GM23338 (cell line): ENCODE measurements at regions not wholly inside any gene's neighbourhood (a gene's known extent, or its start where the extent isn't known, plus 50 kb on each side); places are given as distances from the start of the nearest gene placed in this dataset.
A peak's percentile ranks its signal among the peaks of the same experiment; 100 is the strongest.

Source experiments
- ATAC-seq: fragments of 200-7000 bp; cut with Tn5 transposase; 3 replicates; pipeline ENCODE4 v1.9.1; 2020
- DNase-seq: peaks from one replicate; pipeline ENCODE4 v3.0.0-alpha.2; 2015; ENCODE audit warnings: low spot score
- H2AFZ ChIP-seq: fragments of 200-600 bp; sonication (generic); 2 replicates; pipeline ENCODE4 v1.8.0; 2016; ENCODE audit warnings: antibody characterized with exemption, mild to moderate bottlenecking, moderate library complexity
- H3F3A ChIP-seq: fragments of 200-600 bp; sonication (generic); replicated peaks from 2 replicates; pipeline ENCODE4 v1.8.0; 2017; ENCODE audit warnings: antibody characterized with exemption, mixed run types, low read depth
- H3K27ac ChIP-seq: fragments of 200-600 bp; sonication (generic); 2 replicates; pipeline ENCODE4 v1.6.1; 2016; ENCODE audit warnings: low read depth
- H3K27me3 ChIP-seq: fragments of 200-600 bp; sonication (generic); 2 replicates; pipeline ENCODE4 v1.8.0; 2016; ENCODE audit warnings: mild to moderate bottlenecking, mixed run types, moderate library complexity; ENCODE audit not compliant: insufficient read depth
- H3K36me3 ChIP-seq: fragments of 200-600 bp; sonication (generic); 2 replicates; pipeline ENCODE4 v1.8.0; 2016; ENCODE audit warnings: mild to moderate bottlenecking; ENCODE audit not compliant: insufficient read depth
- H3K4me1 ChIP-seq: fragments of 200-600 bp; sonication (generic); 2 replicates; pipeline ENCODE4 v1.8.0; 2016; ENCODE audit warnings: mild to moderate bottlenecking, moderate library complexity; ENCODE audit not compliant: insufficient read depth
- H3K4me2 ChIP-seq: fragments of 200-600 bp; sonication (generic); 2 replicates; pipeline ENCODE4 v1.7.1; 2017; ENCODE audit warnings: mixed run types
- H3K4me3 ChIP-seq: fragments of 200-600 bp; sonication (generic); 2 replicates; pipeline ENCODE4 v1.6.1; 2016; ENCODE audit warnings: mixed run types
- H3K79me2 ChIP-seq: fragments of 200-600 bp; sonication (generic); replicated peaks from 2 replicates; pipeline ENCODE4 v1.8.0; 2017; ENCODE audit warnings: mild to moderate bottlenecking; ENCODE audit not compliant: insufficient read depth
- H3K9me2 ChIP-seq: fragments of 200-600 bp; sonication (generic); 2 replicates; pipeline ENCODE4 v1.8.0; 2017; ENCODE audit not compliant: insufficient read depth
- H4K20me1 ChIP-seq: fragments of 200-600 bp; sonication (generic); replicated peaks from 2 replicates; pipeline ENCODE4 v1.8.0; 2017; ENCODE audit warnings: mild to moderate bottlenecking; ENCODE audit not compliant: insufficient read depth
- H3K27ac Mint-ChIP-seq: 2 replicates; pipeline ENCODE4 v1.8.0; 2020; ENCODE audit warnings: inconsistent platforms, mild to moderate bottlenecking, moderate library complexity, mixed read lengths
- H3K27me3 Mint-ChIP-seq: 3 replicates; pipeline ENCODE4 v1.8.0; 2022; ENCODE audit warnings: low read depth, mild to moderate bottlenecking, moderate library complexity, mixed read lengths, inconsistent platforms; ENCODE audit not compliant: insufficient read depth, poor library complexity
- H3K36me3 Mint-ChIP-seq: 3 replicates; pipeline ENCODE4 v1.8.0; 2021; ENCODE audit warnings: low read depth, mild to moderate bottlenecking, inconsistent platforms, moderate library complexity, mixed read lengths
- H3K4me1 Mint-ChIP-seq: 3 replicates; pipeline ENCODE4 v1.8.0; 2020; ENCODE audit warnings: mild to moderate bottlenecking, inconsistent platforms, mixed read lengths
- H3K4me3 Mint-ChIP-seq: 3 replicates; pipeline ENCODE4 v1.8.0; 2021; ENCODE audit warnings: moderate library complexity, mild to moderate bottlenecking, inconsistent platforms, mixed read lengths
- H3K9me3 Mint-ChIP-seq: 3 replicates; pipeline ENCODE4 v1.8.0; 2020; ENCODE audit warnings: moderate library complexity, mild to moderate bottlenecking, inconsistent platforms, mixed read lengths
- CREB1 ChIP-seq: fragments of 250-450 bp; sonication (Bioruptor Pico); IDR thresholded peaks from 2 replicates; pipeline ENCODE4 v1.5.0; 2020; ENCODE audit warnings: low read depth, mild to moderate bottlenecking, moderate library complexity
- ETS1 ChIP-seq: IDR thresholded peaks from 2 replicates; pipeline ENCODE4 v1.6.1; 2016; ENCODE audit warnings: antibody characterized with exemption
- EZH2phosphoT487 ChIP-seq: fragments of 200-600 bp; sonication (generic); IDR thresholded peaks from one replicate; pipeline ENCODE4 v1.8.1; 2018; ENCODE audit warnings: antibody characterized with exemption; ENCODE audit not compliant: unreplicated experiment
- JUNB ChIP-seq: IDR thresholded peaks from one replicate; pipeline ENCODE4 v1.6.1; 2016; ENCODE audit warnings: antibody characterized with exemption; ENCODE audit not compliant: unreplicated experiment
- NANOG ChIP-seq: IDR thresholded peaks from 2 replicates; pipeline ENCODE4 v1.6.1; 2016; ENCODE audit warnings: antibody characterized with exemption, borderline replicate concordance
- POLR2AphosphoS5 ChIP-seq: IDR thresholded peaks from 2 replicates; pipeline ENCODE4 v1.6.1; 2016; ENCODE audit warnings: antibody characterized with exemption, low read depth
- REST ChIP-seq: IDR thresholded peaks from one replicate; pipeline ENCODE4 v1.6.1; 2018; ENCODE audit warnings: antibody characterized with exemption; ENCODE audit not compliant: unreplicated experiment
- STAT1 ChIP-seq: IDR thresholded peaks from one replicate; pipeline ENCODE4 v1.6.1; 2016; ENCODE audit warnings: antibody characterized with exemption; ENCODE audit not compliant: unreplicated experiment
- ZNF114 ChIP-seq: fragments of 250-450 bp; sonication (Bioruptor Pico); IDR thresholded peaks from 2 replicates; pipeline ENCODE4 v1.5.0; 2020; ENCODE audit warnings: mild to moderate bottlenecking, moderate library complexity
- ZNF331 ChIP-seq: fragments of 250-450 bp; sonication (Bioruptor Pico); IDR thresholded peaks from 2 replicates; pipeline ENCODE4 v1.5.0; 2020; ENCODE audit warnings: low read depth, mild to moderate bottlenecking, moderate library complexity

DNA sequence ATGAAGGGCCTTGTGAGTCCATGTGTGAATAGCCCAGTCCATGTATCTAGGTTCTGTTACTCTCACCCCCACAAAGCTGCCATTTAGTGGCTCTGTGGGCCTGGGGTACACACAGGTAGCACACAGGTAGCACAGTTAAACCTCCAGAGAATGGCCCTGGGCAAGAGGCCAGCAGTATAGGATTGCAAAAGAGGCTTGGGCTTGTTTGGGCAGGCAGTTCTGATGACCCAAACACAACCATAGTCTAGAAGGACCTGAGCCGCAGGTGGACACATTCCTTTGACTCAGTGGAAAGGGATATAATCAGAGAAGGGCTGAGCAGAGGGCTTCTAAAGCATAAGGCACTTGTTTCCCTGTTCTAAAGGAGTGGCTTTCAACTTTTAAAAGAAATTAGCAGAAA lies 326.8 kb upstream of the SGCD start:
- H3K4me3 Mint-ChIP-seq, result no peak overlapping the region

DNA sequence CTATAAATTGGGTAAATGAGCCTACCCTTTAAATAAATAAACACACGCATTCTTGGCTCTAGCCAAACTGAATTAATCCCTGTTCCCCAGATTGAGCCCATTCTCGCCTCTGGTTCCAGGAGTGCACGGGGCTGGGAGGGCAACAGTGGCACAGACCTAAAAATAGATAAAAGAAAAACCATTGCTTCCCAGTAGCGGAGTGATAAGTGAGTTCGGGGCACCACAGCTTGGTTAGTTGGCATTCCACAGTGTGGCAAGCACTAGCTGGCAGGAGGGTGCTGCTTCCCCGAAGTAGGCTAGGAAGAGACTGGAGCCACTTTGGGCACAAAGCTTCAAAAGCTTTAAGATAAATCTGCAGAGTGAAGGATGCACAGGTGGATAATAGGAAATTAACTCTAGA lies 322.2 kb upstream of the SGCD start:
- H3F3A ChIP-seq, result no peaks in the 10 kb centered on the region
- Mint-ChIP-seq H3K9me3 (no peaks in the 10 kb centered on the region; the same call in 2 of the 3 replicates), H3K4me3 (no peak overlapping the region), H3K4me1 (no peaks in the 10 kb centered on the region), H3K27ac (no peak overlapping the region), H3K36me3 (no peaks in the 10 kb centered on the region), H3K27me3 (no peaks in the 10 kb centered on the region)
- H3K4me2 ChIP-seq, result no peak overlapping the region
- ATAC-seq (no peak), DNase-seq (no peak)
- no peaks in the 10 kb centered on the region for H4K20me1 ChIP-seq
- H3K36me3 ChIP-seq, result no peaks in the 10 kb centered on the region
- no peaks in the 10 kb centered on the region for H3K27me3 ChIP-seq
- H2AFZ ChIP-seq, result peak overlapping the region; percentile 38; the same call in 1 of the 2 replicates
- H3K79me2 ChIP-seq, result no peaks in the 10 kb centered on the region
- H3K27ac ChIP-seq, result no peak overlapping the region
- no peaks in the 10 kb centered on the region for H3K9me2 ChIP-seq
- H3K4me3 ChIP-seq, result no peak overlapping the region
- no peaks in the 10 kb centered on the region for H3K4me1 ChIP-seq
- no peak for TF ChIP-seq CREB1 (CRISPR knock-in tag)
- no peak for TF ChIP-seq POLR2AphosphoS5
- no peak for TF ChIP-seq ZNF114 (CRISPR knock-in tag)
- TF ChIP-seq ETS1, result no peak
- TF ChIP-seq EZH2phosphoT487, result no peak
- no peak for TF ChIP-seq ZNF331 (CRISPR knock-in tag)

More for the DNA sequence above, 326.8 kb upstream of the SGCD start:
- H3K36me3 ChIP-seq, result no peaks in the 10 kb centered on the region
- peaks cover 5% of the 10 kb centered on the region; the same call in 2 of the 3 replicates for H3K4me1 Mint-ChIP-seq
- H3K27me3 ChIP-seq, result no peaks in the 10 kb centered on the region
- ATAC-seq (no peak), DNase-seq (no peak)
- no peak overlapping the region for H3K4me3 ChIP-seq
- H2AFZ ChIP-seq, result no peak overlapping the region
- H3F3A ChIP-seq, result no peaks in the 10 kb centered on the region
- H3K36me3 Mint-ChIP-seq, result no peaks in the 10 kb centered on the region
- H3K27ac Mint-ChIP-seq, result no peak overlapping the region
- no peak overlapping the region for H3K4me2 ChIP-seq
- H3K9me2 ChIP-seq, result no peaks in the 10 kb centered on the region
- H3K4me1 ChIP-seq, result peaks cover 7% of the 10 kb centered on the region; the same call in 1 of the 2 replicates
- H3K27me3 Mint-ChIP-seq, result no peaks in the 10 kb centered on the region
- no peaks in the 10 kb centered on the region for H3K9me3 Mint-ChIP-seq
- TF ChIP-seq REST (no peak), EZH2phosphoT487 (no peak), CREB1 (CRISPR knock-in tag) (no peak), STAT1 (no peak), NANOG (no peak), JUNB (no peak)
- H3K27ac ChIP-seq, result no peak overlapping the region
- H4K20me1 ChIP-seq, result no peaks in the 10 kb centered on the region
- no peaks in the 10 kb centered on the region for H3K79me2 ChIP-seq
